ENCODE measurements at regions not wholly inside any gene's neighbourhood (a gene's known extent, or its start where the extent isn't known, plus 50 kb on each side); places are given as distances from the start of the nearest gene placed in this dataset.

- TF ChIP-seq, protein P1, sequence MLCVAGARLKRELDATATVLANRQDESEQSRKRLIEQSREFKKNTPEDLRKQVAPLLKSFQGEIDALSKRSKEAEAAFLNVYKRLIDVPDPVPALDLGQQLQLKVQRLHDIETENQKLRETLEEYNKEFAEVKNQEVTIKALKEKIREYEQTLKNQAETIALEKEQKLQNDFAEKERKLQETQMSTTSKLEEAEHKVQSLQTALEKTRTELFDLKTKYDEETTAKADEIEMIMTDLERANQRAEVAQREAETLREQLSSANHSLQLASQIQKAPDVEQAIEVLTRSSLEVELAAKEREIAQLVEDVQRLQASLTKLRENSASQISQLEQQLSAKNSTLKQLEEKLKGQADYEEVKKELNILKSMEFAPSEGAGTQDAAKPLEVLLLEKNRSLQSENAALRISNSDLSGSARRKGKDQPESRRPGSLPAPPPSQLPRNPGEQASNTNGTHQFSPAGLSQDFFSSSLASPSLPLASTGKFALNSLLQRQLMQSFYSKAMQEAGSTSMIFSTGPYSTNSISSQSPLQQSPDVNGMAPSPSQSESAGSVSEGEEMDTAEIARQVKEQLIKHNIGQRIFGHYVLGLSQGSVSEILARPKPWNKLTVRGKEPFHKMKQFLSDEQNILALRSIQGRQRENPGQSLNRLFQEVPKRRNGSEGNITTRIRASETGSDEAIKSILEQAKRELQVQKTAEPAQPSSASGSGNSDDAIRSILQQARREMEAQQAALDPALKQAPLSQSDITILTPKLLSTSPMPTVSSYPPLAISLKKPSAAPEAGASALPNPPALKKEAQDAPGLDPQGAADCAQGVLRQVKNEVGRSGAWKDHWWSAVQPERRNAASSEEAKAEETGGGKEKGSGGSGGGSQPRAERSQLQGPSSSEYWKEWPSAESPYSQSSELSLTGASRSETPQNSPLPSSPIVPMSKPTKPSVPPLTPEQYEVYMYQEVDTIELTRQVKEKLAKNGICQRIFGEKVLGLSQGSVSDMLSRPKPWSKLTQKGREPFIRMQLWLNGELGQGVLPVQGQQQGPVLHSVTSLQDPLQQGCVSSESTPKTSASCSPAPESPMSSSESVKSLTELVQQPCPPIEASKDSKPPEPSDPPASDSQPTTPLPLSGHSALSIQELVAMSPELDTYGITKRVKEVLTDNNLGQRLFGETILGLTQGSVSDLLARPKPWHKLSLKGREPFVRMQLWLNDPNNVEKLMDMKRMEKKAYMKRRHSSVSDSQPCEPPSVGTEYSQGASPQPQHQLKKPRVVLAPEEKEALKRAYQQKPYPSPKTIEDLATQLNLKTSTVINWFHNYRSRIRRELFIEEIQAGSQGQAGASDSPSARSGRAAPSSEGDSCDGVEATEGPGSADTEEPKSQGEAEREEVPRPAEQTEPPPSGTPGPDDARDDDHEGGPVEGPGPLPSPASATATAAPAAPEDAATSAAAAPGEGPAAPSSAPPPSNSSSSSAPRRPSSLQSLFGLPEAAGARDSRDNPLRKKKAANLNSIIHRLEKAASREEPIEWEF (IDR thresholded peaks at IDR 0.05; ENCODE audit: insufficient replicate concordance, low read depth, low read length) = no peak
- TF ChIP-seq RCOR1 (conservative IDR thresholded peaks at IDR 0.05; ENCODE audit: low read depth, low read length) (no peak), E2F8 (IDR thresholded peaks at IDR 0.05; ENCODE audit: low read depth, partially characterized antibody) (no peak), SREBF1 (IDR thresholded peaks at IDR 0.05; ENCODE audit: low read length) (no peak), CTCF (IDR thresholded peaks at IDR 0.05 in 2 of 3, conservative IDR thresholded peaks at IDR 0.05 in 1 of 3; ENCODE audit: control insufficient read depth in 2 of 3, extremely low read depth in 1 of 3, insufficient read depth in 1 of 3, low read depth in 3 of 3, low read length in 3 of 3) (no peak), ESRRA (IDR thresholded peaks at IDR 0.05; ENCODE audit: low read length) (no peak), RELA (IDR thresholded peaks at IDR 0.05; ENCODE audit: borderline replicate concordance, partially characterized antibody) (no peak), ZBTB40 (IDR thresholded peaks at IDR 0.05; ENCODE audit: borderline replicate concordance) (no peak), PML (IDR thresholded peaks at IDR 0.05; ENCODE audit: low read length) (no peak), ZNF592 (IDR thresholded peaks at IDR 0.05) (no peak), JUND (IDR thresholded peaks at IDR 0.05; ENCODE audit: low read depth, low read length) (no peak)
Observed at GRCh38 chr13:44237276-44237767, 136.3 kb upstream of the SERP2 start (continued).

Data from GM12878 (cell line).